HepG2 (cell line): ENCODE measurements at regions not wholly inside any gene's neighbourhood (a gene's known extent, or its start where the extent isn't known, plus 50 kb on each side); places are given as distances from the start of the nearest gene placed in this dataset.
A peak's percentile ranks its signal among the peaks of the same experiment; 100 is the strongest.

Experiments
- CCDC6 ChIP-seq: sonication (generic); formaldehyde crosslinking; IDR thresholded peaks from 2 replicates; pipeline ENCODE4 v1.8.1; 2022; ENCODE audit warnings: mild to moderate bottlenecking, missing genetic modification reagents, moderate library complexity
- CEBPB ChIP-seq: IDR thresholded peaks from 2 replicates; pipeline ENCODE4 v1.6.1; 2011; ENCODE audit warnings: low read depth, low read length, improper control_type of control experiment, borderline replicate concordance
- CERS6 ChIP-seq: sonication (generic); formaldehyde crosslinking; IDR thresholded peaks from 2 replicates; pipeline ENCODE4 v1.5.0; 2020; ENCODE audit warnings: missing genetic modification reagents
- DDIT3 ChIP-seq: sonication (generic); formaldehyde crosslinking; IDR thresholded peaks from 2 replicates; pipeline ENCODE4 v1.4.0; 2020; ENCODE audit warnings: mild to moderate bottlenecking, missing genetic modification reagents
- DRAP1 ChIP-seq: IDR thresholded peaks from 2 replicates; pipeline ENCODE4 v1.6.1; 2016; ENCODE audit warnings: missing genetic modification reagents, missing compliant biosample characterization
- HBP1 ChIP-seq: IDR thresholded peaks from 2 replicates; pipeline ENCODE4 v1.6.1; 2016; ENCODE audit warnings: low read depth, control low read depth
- JDP2 ChIP-seq: sonication (generic); formaldehyde crosslinking; IDR thresholded peaks from 2 replicates; pipeline ENCODE4 v1.8.1; 2022; ENCODE audit warnings: missing genetic modification reagents, borderline replicate concordance
- MBNL3 ChIP-seq: fragments of 250-450 bp; sonication (Bioruptor Pico); conservative IDR thresholded peaks from 2 replicates; pipeline ENCODE4 v1.8.0; 2022; ENCODE audit warnings: mild to moderate bottlenecking, inconsistent platforms
- MTA3 ChIP-seq: sonication (generic); formaldehyde crosslinking; IDR thresholded peaks from 2 replicates; pipeline ENCODE4 v1.4.0; 2020; ENCODE audit warnings: missing genetic modification reagents
- PATZ1 ChIP-seq: sonication (generic); formaldehyde crosslinking; IDR thresholded peaks from 2 replicates; pipeline ENCODE4 v1.4.0; 2020; ENCODE audit warnings: missing genetic modification reagents
- PRDM10 ChIP-seq: sonication (generic); formaldehyde crosslinking; IDR thresholded peaks from 2 replicates; pipeline ENCODE4 v1.4.0; 2020; ENCODE audit warnings: low read depth, missing genetic modification reagents
- TSC22D2 ChIP-seq: sonication (generic); formaldehyde crosslinking; IDR thresholded peaks from 2 replicates; pipeline ENCODE4 v1.5.1; 2020; ENCODE audit warnings: missing genetic modification reagents, mild to moderate bottlenecking, borderline replicate concordance
- ZBTB3 ChIP-seq: sonication (generic); formaldehyde crosslinking; IDR thresholded peaks from 2 replicates; pipeline ENCODE4 v1.4.0; 2020; ENCODE audit warnings: low read depth, mild to moderate bottlenecking, moderate library complexity, missing genetic modification reagents, borderline replicate concordance
- ZNF3 ChIP-seq: IDR thresholded peaks from 2 replicates; pipeline ENCODE4 v1.7.0; 2017; ENCODE audit warnings: inconsistent platforms
- ZNF530 ChIP-seq: sonication (generic); formaldehyde crosslinking; IDR thresholded peaks from 2 replicates; pipeline ENCODE4 v1.5.0; 2020; ENCODE audit warnings: low read depth, mild to moderate bottlenecking, missing genetic modification reagents
- ZNF614 ChIP-seq: IDR thresholded peaks from 2 replicates; pipeline ENCODE4 v1.6.1; 2018; ENCODE audit warnings: missing biosample characterization, missing genetic modification reagents, inconsistent platforms, borderline replicate concordance
- ZNF703 ChIP-seq: sonication (generic); formaldehyde crosslinking; IDR thresholded peaks from 2 replicates; pipeline ENCODE4 v1.5.1; 2020; ENCODE audit warnings: missing genetic modification reagents, mild to moderate bottlenecking, moderate library complexity, borderline replicate concordance
- ZNF749 ChIP-seq: sonication (generic); formaldehyde crosslinking; IDR thresholded peaks from 2 replicates; pipeline ENCODE4 v1.8.0; 2022; ENCODE audit warnings: mild to moderate bottlenecking, missing genetic modification reagents, moderate library complexity, borderline replicate concordance
- ZNF850 ChIP-seq: sonication (generic); formaldehyde crosslinking; conservative IDR thresholded peaks from 2 replicates; pipeline ENCODE4 v1.9.0; 2021; ENCODE audit warnings: mild to moderate bottlenecking, missing genetic modification reagents

- TF ChIP-seq ZNF614 (CRISPR knock-in tag), result no peak; the same call in 1 of the 2 replicates
- no peak for TF ChIP-seq DDIT3 (CRISPR knock-in tag)
- no peak for TF ChIP-seq CERS6
- TF ChIP-seq ZNF703, result no peak
- TF ChIP-seq ZBTB3, result 0 out of 2 replicates have a peak, but pooled peaks have one; percentile 18
- no peak for TF ChIP-seq CEBPB
- TF ChIP-seq JDP2 (CRISPR knock-in tag), result no peak
- TF ChIP-seq TSC22D2 (CRISPR knock-in tag), result no peak
- no peak for TF ChIP-seq ZNF850
- no peak for TF ChIP-seq PATZ1
- no peak for TF ChIP-seq ZNF530 (CRISPR knock-in tag)
- TF ChIP-seq ZNF3 (CRISPR knock-in tag), result no peak
- TF ChIP-seq DRAP1 (CRISPR knock-in tag), result peak; percentile 46; the same call in 1 of the 2 replicates
- peak; percentile 72; the same call in 1 of the 2 replicates for TF ChIP-seq CCDC6 (CRISPR knock-in tag)
- peak; percentile 39; the same call in 1 of the 2 replicates for TF ChIP-seq HBP1
- no peak for TF ChIP-seq MTA3 (CRISPR knock-in tag)
- TF ChIP-seq ZNF749 (CRISPR knock-in tag), result no peak
- TF ChIP-seq PRDM10 (CRISPR knock-in tag), result no peak
- TF ChIP-seq MBNL3 (CRISPR knock-in tag), result no peak
Observed at GRCh38 chr19:37317403-37318209, 53.3 kb upstream of the ZNF527 start (continued).
